ENCODE measurements at regions not wholly inside any gene's neighbourhood (a gene's known extent, or its start where the extent isn't known, plus 50 kb on each side); places are given as distances from the start of the nearest gene placed in this dataset.

GRCh38 chr1:58430421-58431275 lies 115.9 kb downstream of the OMA1 start:
- no peak for DNase-seq

- DNase-seq, result no peak
Observed at GRCh38 chr1:58426918-58427317, 119.6 kb downstream of the OMA1 start.

DNA sequence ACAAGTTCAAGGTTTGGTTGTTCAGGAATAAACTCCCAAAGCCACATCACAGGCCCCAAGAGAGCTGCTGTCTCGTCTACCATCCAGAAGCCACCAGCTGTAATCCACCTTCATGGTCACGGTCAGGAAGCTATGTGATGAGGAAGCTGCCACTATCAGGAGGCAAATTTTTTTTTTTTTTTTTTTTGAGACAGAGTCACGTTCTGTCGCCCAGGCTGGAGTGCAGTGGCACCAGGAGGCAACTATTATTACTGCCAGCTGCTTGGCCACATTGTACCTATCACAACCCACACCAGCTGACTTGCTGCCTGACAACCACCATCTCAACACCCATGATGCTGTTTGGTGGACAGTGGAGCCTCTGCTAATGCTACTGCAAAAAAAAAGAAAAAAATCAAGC lies 124.1 kb downstream of the OMA1 start:
- no peak for DNase-seq

DNA sequence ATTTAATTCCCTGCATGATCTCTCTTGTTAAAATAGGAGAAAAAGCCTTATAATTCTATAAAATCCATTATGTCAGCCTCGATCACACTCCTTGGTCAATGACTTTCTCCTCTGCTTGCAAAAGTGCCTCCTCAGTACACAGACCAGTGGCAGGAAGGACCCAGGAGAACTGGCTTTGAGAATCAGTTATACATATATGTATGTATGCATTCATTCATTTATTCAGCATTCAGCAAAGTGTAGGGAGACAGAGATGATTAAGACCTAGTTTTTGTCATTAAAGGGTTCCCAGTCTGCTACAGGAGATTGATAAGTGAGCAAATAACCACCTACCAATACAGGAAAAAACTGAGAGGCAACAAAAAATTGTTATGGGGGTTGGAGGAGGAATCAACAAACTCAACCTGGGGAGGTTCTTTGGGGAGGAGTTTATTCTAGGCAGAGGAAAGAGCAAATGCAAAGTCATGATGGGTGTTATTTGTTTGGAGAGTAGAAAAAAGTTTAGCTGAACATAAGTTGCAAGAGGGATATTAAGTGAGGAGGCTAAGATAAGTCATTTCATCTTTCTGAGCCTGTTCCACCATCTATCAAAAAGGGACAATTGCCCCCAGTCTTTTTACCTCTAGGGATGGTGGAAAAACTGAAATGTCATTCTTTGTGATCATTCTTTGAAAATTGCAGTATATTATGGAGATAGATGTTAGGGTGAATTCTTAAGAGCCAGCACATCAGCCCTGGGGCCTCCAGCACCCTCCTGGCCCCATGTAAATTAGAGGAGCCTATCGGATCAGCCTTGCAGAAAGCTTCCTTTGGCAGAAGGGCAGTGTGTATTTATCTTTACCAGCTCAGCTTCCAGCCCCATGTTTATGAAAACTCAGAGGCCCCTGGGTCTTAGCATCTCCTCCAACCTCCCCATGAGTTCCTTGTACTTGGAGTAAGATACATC lies 128.0 kb downstream of the OMA1 start:
- DNase-seq, result no peak

DNA sequence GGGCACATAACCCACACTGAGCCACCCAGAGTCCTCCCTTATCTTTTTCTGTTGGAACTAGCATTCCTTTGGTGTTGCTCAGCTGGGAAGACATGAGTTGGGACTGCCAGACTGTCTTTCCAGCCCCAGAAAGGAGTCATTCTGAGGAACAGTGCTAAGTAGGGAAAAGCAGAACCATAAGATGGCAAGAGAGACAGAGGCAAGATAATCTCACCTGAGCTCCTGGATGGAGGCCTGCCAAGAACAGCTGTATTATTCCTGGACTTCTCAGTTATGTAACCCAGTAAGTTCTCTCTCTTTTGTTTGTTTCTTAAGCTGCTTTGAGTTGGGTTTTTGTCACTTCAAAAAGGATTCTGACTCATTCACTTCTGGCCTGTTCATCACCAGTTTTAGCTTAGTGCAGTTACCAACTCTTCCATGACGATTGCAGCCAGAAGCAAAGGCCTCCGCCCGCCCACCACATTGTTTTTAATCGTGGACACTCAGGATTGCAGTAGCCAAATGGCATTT lies 134.4 kb downstream of the OMA1 start:
- no peak for DNase-seq

DNA sequence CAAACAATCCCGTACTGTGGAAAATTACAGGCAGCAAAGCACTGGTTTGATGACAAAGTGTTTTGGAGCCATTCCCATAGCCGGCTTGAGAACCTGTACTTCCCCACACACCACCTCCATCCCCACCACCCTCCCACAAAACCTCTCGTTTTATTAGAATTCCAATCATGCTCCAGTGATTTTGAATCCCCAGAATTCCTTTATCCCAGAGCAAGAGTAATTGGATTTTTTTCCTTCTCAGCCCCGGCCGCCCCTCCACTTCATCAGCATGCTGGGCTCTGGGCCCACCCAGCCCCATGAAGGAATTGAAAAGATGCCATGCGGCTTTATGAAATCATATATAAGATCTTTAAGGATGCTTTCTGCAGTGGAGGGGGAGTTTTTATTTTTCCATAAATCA lies 136.6 kb downstream of the OMA1 start:
- no peak for DNase-seq

DNA sequence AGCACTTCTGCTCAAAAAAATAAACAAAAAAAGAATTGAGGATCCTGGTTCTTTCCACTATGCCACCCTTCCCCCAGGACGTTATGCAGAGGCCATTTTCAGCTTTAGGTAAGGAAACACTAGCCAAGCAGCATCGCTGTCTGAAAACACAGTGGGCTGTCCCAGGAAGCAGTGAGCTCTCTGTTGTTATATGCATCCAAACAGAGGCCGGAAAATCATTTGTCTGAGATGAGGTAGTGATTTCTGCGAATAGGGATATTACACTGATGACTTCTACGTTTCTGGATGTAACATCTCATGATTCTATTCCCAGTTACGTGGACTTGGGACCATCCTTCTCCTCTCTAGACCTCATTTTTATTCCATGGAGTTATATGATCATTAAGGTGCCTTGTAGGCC lies 137.2 kb downstream of the OMA1 start:
- DNase-seq, result no peak

DNA sequence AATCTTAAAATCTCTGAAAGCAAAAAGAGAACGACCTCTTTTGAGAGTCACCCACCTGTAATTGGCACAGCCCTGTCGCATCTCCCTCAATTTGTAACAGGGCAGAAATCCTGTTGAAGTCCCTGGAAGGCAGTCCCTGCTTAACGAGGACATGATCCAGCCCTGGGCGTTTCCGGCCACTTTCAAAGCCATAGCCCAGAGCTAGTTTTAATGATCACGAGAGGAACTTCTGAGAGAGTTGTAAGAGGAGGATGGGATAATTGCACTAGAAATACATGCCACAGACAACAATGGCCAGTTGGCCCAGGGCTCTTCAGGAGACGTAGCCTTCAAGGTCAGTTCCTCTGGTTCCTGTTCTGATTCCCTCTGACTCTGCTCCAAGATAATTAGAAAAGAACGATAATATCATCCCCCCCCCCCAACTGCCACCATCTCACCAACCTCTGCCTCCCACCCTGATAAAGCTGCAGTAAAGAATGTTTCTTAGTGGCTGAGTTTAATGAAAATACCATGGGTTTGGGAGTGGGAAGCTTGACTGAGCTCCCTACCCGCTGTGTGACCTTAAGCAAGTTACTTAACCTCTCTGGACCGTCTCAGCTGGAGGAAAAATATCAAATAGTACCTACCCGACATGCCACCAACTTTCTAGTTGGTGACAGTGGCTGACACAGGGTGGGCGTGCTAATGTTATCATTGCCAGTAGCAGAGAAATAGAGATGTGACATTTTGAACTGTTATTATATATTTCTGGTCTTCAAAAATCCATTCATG lies 140.0 kb downstream of the OMA1 start:
- no peak for DNase-seq

DNA sequence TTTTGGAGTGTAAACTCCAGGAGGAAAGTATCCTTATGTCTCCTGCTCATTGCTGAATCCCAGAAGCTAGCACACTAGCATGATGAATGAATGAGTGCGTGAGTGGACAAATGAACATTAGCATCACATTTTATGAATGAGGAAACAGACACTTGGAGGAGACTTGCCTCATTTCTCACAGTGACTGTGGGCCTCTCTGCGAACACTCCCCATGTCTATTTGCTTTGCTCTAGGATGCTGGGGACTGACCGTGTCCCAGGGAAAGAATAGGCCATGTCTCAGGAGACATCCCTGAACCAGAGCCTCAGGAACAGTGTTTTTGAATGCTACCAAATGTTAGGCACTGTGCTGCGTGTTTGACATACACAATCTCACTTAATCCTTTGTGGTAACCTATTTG lies 140.9 kb downstream of the OMA1 start:
- DNase-seq, result no peak

- DNase-seq, result no peak
Observed at GRCh38 chr1:58403894-58404293, 142.6 kb downstream of the OMA1 start.

- no peak for DNase-seq
Observed at GRCh38 chr1:58402444-58402843, 144.1 kb downstream of the OMA1 start.

DNA sequence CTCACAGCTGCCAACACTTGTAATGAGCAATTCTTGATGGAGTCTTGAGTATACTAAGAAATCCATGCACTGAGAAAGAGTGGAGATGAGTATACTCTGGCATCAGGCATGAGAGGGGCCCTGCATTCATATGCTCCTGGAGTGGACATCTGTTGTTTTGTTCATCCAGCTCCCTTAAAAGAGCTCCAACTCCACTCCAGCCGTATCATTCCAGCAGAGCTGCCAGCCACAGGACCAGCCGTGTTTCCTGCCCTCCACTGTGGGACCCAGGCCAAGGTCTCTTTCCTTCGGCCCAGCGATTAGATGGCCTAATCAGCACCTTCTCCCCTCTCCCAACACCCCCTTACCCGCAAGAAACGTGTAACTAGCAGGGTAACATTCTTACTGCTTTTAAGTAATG lies 144.5 kb downstream of the OMA1 start:
- no peak for DNase-seq

- no peak for DNase-seq
Observed at GRCh38 chr1:58399176-58399575, 147.3 kb downstream of the OMA1 start.

- DNase-seq, result no peak
Observed at GRCh38 chr1:58398714-58399113, 147.8 kb downstream of the OMA1 start.

GRCh38 chr1:58397187-58397820 lies 149.2 kb downstream of the OMA1 start:
- DNase-seq, result no peak

GRCh38 chr1:58396150-58396549 lies 150.4 kb downstream of the OMA1 start:
- DNase-seq, result no peak

- DNase-seq, result no peak
Observed at GRCh38 chr1:58395355-58395754, 151.2 kb downstream of the OMA1 start.

DNA sequence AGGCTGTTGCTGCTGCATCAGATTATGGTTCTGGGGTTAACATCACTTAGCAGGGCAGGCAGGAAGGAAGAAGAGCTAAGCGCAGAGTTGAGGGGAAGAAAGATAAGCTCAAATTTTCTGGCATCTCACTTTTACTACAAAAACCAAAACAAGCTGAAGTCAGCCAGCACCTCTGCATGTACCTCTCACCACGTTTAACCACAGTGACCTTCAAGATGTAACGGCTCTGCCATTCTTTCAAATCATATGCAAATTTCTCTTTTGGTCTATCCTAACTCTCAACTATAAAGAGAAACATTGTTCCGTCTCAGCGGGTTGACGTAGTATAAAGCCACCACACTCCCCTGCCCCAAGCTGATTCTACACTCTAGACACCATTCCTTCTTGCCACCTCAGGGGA lies 154.4 kb downstream of the OMA1 start:
- no peak for DNase-seq

GRCh38 chr1:58391514-58391913 lies 155.0 kb downstream of the OMA1 start:
- no peak for DNase-seq

GRCh38 chr1:58391056-58391455 lies 155.5 kb downstream of the OMA1 start:
- DNase-seq, result no peak

- no peak for DNase-seq
Observed at GRCh38 chr1:58390091-58390490, 156.4 kb downstream of the OMA1 start.

DNA sequence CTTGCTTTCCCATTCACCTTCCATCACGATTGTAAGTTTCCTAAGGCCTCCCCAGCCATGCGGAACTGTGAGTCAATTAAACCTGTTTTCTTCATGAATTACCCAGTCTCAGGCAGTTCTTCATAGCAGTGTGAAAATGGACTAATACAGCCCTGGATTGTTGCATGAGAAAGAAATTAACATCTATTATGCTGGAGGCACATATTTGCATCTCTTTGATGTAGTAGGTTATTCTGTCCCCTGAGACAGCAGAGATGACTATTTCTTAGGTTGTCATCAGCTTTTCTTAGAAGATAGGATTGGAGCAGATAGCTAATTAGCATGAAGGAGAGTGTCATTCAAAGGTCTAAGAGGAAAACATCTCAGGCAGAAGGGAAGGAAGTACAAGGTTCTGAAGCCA lies 166.2 kb downstream of the OMA1 start:
- no peak for DNase-seq

- DNase-seq, result no peak
Observed at GRCh38 chr1:58367217-58367616, 179.3 kb downstream of the OMA1 start.

Data from DMS79 (cell line).